ENCODE measurements at regions not wholly inside any gene's neighbourhood (a gene's known extent, or its start where the extent isn't known, plus 50 kb on each side); places are given as distances from the start of the nearest gene placed in this dataset.
"Not testable (repeated sequence)": the region's sequence is repeated elsewhere in the genome, so short reads cannot be mapped to it uniquely, and the experiment has no call there.

DNA sequence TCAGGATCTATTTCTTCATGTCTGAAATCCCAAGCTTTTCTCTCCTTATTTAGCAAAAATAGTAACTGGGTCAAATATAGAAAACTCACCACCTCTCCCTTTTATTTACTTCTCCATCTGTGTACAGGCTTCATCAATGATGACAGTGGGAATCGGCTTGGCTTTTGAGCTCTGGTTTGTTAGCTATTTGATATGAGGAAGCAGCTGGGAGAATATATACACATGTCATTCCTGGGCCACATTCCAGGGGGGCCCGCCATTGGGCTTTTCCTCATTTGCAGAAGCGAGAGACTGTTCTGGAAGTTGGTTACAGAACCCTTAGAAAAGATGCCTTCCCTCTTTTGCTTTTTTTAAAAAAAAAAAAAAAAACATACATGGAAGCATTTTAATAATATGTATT, 107.4 kb upstream of the F9 start:
- Mint-ChIP-seq H3K27ac (no peak overlapping the region), H3K4me1 (no peaks in the 10 kb centered on the region), H3K4me3 (no peak overlapping the region), H3K36me3 (ENCODE audit: low read depth) (no peaks in the 10 kb centered on the region), H3K27me3 (ENCODE audit: low read depth, poor library complexity) (peaks cover 3% of the 10 kb centered on the region), H3K9me3 (peaks cover 5% of the 10 kb centered on the region)
- DNase-seq, result no peak
- TF ChIP-seq, protein P1, sequence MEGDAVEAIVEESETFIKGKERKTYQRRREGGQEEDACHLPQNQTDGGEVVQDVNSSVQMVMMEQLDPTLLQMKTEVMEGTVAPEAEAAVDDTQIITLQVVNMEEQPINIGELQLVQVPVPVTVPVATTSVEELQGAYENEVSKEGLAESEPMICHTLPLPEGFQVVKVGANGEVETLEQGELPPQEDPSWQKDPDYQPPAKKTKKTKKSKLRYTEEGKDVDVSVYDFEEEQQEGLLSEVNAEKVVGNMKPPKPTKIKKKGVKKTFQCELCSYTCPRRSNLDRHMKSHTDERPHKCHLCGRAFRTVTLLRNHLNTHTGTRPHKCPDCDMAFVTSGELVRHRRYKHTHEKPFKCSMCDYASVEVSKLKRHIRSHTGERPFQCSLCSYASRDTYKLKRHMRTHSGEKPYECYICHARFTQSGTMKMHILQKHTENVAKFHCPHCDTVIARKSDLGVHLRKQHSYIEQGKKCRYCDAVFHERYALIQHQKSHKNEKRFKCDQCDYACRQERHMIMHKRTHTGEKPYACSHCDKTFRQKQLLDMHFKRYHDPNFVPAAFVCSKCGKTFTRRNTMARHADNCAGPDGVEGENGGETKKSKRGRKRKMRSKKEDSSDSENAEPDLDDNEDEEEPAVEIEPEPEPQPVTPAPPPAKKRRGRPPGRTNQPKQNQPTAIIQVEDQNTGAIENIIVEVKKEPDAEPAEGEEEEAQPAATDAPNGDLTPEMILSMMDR (IDR thresholded peaks at IDR 0.05), result no peak

DNA sequence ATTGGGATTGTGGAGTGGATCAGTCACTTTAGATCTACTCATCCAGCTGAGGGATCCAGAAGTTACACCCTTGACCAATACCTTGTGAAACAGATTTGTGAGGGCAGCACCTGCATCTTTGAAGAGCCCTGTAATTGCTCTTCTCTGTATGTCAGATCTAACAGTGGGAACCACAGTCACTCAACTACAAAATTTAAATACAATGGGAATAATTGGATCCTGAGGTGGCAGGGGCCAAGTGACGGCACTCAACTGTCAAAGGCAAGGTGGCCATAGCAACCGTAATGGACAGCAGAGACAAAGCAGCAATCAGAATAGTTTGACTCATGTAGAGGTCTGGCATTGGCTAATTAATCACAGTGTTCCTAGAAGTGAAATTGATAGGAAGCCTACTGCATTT, 132.3 kb upstream of the F9 start:
- H3K4me1 Mint-ChIP-seq; H3K36me3 Mint-ChIP-seq (ENCODE audit: low read depth); H3K27me3 Mint-ChIP-seq (ENCODE audit: low read depth, poor library complexity): not testable (repeated sequence)

DNA sequence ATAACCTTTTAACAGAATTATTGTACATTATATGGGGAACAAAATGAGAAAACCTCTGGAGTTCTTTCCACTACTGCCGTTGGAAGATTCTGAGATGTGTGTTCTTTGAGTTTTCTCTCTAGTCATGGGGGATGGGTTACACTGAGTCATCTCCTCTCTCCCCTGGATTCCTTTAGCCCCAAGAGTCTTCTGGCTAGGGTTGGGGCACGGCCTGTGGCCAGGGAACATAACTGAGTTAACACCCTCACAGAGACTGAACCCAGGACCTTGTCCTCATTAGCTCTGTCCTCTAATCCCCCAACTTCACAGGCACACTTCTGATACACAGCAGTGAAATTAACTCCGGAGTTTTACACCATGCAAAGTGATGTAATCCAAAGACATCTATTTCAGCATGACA, 142.3 kb upstream of the F9 start:
- H3K36me3 Mint-ChIP-seq (ENCODE audit: low read depth), result no peaks in the 10 kb centered on the region
- DNase-seq, result no peak
- H3K27ac Mint-ChIP-seq, result no peak overlapping the region
- TF ChIP-seq, protein P1 (IDR thresholded peaks at IDR 0.05), result no peak
- no peaks in the 10 kb centered on the region for H3K9me3 Mint-ChIP-seq
- no peak overlapping the region for H3K4me3 Mint-ChIP-seq
- H3K4me1 Mint-ChIP-seq, result no peaks in the 10 kb centered on the region
- peaks cover 7% of the 10 kb centered on the region for H3K27me3 Mint-ChIP-seq (ENCODE audit: low read depth, poor library complexity)

More for the DNA sequence above, 132.3 kb upstream of the F9 start:
- H3K4me3 Mint-ChIP-seq, H3K27ac Mint-ChIP-seq, DNase-seq: not testable (repeated sequence)
- peaks cover 35% of the 10 kb centered on the region for H3K9me3 Mint-ChIP-seq

DNA sequence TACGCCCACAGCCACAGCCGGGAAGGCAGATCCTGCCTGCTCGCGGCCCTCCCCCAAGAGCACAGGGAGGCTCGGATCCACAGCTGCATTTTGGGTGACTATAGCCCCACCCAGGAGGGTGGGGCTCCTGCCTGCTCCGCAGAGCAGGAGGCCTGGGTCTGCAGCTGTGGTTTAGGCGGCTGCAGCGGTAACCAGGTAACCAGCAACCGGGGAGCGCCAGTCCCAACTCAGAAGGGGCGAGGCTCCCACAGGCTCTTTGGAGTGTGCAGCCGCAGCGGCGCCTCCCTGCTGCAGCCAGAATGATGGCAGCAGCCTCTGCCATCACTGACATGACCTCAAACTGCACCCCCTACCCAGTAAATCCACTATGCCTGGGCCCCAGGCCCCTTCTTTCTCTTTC, 148.0 kb upstream of the F9 start:
- H3K9me3 Mint-ChIP-seq, result peaks cover 5% of the 10 kb centered on the region
- DNase-seq, result no peak
- TF ChIP-seq, protein P1 (IDR thresholded peaks at IDR 0.05), result no peak
- H3K27me3 Mint-ChIP-seq (ENCODE audit: low read depth, poor library complexity), result peaks cover 5% of the 10 kb centered on the region
- H3K36me3 Mint-ChIP-seq (ENCODE audit: low read depth), result no peaks in the 10 kb centered on the region
- no peak overlapping the region for H3K27ac Mint-ChIP-seq
- no peak overlapping the region for H3K4me3 Mint-ChIP-seq
- no peaks in the 10 kb centered on the region for H3K4me1 Mint-ChIP-seq

DNA sequence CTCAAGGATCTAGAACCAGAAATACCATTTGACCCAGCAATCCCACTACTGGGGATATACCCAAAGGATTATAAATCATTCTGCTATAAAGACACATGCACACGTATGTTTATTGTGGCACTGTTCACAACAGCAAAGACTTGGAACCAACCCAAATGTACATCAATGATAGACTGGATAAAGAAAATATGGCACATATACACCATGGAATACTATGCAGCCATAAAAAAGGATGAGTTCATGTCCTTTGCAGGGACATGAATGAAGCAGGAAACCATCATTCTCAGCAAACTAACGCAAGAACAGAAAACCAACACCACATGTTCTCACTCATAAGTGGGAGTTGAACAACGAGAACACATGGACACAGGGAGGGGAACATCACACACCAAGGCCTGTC, 154.0 kb upstream of the F9 start:
- H3K36me3 Mint-ChIP-seq (ENCODE audit: low read depth); H3K4me1 Mint-ChIP-seq: not testable (repeated sequence)
- H3K9me3 Mint-ChIP-seq, result peaks cover 22% of the 10 kb centered on the region

DNA sequence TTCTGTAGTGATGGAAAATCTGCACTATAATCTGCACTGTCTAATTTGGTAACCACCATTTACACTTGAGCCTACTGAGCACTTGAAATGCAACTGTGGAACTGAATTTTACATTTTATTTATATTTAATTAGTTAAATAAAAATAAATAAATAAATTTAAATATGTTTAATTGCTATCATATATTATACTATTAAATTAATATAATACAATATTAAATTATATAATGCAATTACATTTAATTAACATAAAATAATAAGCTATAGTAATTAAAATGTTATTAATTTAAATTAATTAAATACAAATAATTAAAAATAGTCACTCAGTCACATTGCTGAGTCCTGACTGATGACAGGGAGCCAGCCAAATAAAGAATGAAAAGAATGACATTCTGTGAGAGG, 170.2 kb upstream of the F9 start:
- Mint-ChIP-seq H3K36me3 (ENCODE audit: low read depth) (no peaks in the 10 kb centered on the region), H3K4me1 (no peaks in the 10 kb centered on the region), H3K4me3 (no peak overlapping the region), H3K27ac (no peak overlapping the region), H3K9me3 (peaks cover 10% of the 10 kb centered on the region), H3K27me3 (ENCODE audit: low read depth, poor library complexity) (peaks cover 4% of the 10 kb centered on the region)
- no peak for DNase-seq
- TF ChIP-seq, protein P1 (IDR thresholded peaks at IDR 0.05), result no peak

More for the DNA sequence above, 154.0 kb upstream of the F9 start:
- H3K27ac Mint-ChIP-seq; H3K4me3 Mint-ChIP-seq; H3K27me3 Mint-ChIP-seq (ENCODE audit: low read depth, poor library complexity); DNase-seq: not testable (repeated sequence)

DNA sequence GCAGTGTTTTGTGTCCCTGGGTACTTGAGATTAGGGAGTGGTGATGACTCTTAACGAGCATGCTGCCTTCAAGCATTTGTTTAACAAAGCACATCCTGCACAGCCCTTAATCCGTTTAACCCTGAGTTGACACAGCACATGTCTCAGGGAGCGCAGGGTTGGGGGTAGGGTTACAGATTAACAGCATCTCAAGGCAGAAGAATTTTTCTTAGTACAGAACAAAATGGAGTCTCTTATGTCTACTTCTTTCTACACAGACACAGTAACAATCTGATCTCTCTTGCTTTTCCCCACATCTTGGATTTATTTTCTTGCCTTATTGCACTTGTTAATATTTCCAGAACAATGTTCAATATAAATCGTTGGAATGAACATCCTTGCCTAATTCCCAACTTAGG, 187.9 kb upstream of the F9 start:
- Mint-ChIP-seq H3K4me3 (peak overlapping the region; percentile 48), H3K4me1 (peaks cover 19% of the 10 kb centered on the region)
- not testable (repeated sequence) for H3K36me3 Mint-ChIP-seq (ENCODE audit: low read depth); H3K27me3 Mint-ChIP-seq (ENCODE audit: low read depth, poor library complexity); H3K9me3 Mint-ChIP-seq; H3K27ac Mint-ChIP-seq
- DNase-seq, result peak; percentile 16

DNA sequence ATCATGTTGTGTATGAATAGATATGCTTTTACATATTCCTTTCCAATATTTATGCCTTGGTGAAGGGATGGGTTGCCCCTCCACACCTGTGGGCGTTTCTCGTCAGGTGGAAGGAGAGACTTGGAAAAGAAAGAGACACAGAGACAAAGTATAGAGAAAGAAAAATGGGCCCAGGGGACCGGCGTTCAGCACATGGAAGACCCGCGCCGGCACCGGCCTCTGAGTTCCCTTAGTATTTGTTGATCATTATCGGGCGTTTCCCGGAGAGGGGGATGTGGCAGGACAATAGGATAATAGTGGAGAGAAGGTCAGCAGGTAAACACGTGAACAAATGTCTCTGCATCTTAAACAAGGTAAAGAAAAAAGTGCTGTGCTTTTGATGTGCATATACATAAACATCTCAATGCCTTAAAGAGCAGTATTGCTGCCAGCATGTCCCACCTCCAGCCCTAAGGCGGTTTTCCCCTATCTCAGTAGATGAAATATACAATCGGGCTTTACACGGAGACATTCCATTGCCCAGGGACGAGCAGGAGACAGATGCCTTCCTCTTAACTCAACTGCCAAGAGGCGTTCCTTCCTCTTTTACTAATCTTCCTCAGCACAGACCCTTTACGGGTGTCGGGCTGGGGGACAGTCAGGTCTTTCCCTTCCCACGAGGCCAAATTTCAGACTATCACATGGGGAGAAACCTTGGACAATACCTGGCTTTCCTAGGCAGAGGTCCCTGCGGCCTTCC, 188.5 kb upstream of the F9 start:
- H3K9me3 Mint-ChIP-seq; H3K27me3 Mint-ChIP-seq (ENCODE audit: low read depth, poor library complexity); DNase-seq; H3K27ac Mint-ChIP-seq; H3K36me3 Mint-ChIP-seq (ENCODE audit: low read depth): not testable (repeated sequence)
- Mint-ChIP-seq H3K4me3 (peak overlapping the region; percentile 48), H3K4me1 (peaks cover 19% of the 10 kb centered on the region)
